Stimulated activated CD4-positive, alpha-beta T cell treated with anti-CD3 and anti-CD28 coated beads, Interleukin-4, amount 100 ng/mL, for 4 hours (primary cell): ENCODE measurements at regions not wholly inside any gene's neighbourhood (a gene's known extent, or its start where the extent isn't known, plus 50 kb on each side); places are given as distances from the start of the nearest gene placed in this dataset.

Source experiments
- DNase-seq, 2 experiments: peaks; one replicate each; pipeline ENCODE4 v3.0.0-alpha.2; 2020

GRCh38 chr5:6059137-6059800 lies 319.1 kb downstream of the MED10 start:
- no peak for DNase-seq

DNA sequence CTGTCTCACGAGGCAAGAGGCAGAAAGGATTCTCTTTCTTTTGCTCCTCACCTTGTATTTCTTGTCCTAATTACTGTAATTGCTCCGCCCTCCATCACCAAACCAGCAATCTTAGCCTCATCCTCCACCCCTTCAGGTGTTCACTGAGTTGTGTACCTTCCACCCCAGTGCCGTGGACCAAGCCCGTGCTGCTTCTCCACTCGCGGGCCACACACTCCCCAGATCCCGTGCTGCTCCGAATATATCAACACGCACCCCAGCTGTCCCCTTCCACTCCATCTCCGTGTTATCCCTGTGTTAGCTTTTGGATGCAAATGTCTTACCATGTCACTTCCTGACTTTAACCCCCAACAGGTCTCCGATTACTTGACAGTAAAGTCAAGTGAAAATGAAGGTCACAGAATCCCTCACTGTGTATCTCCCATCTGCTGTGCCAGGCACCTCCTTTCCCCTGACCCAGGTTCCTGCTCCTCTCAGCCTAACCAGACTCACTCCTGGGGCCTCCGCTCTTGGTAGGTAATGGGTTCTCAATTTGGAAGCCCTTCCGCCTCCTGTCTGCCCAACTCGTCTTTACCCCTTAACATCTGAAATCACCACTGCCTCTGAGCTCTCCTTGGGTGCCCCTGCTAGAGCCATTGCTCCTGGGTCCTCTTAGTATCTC lies 320.2 kb downstream of the MED10 start:
- DNase-seq: no peak

- DNase-seq: no peak
Observed at GRCh38 chr5:6056280-6056679, 322.1 kb downstream of the MED10 start.

DNA sequence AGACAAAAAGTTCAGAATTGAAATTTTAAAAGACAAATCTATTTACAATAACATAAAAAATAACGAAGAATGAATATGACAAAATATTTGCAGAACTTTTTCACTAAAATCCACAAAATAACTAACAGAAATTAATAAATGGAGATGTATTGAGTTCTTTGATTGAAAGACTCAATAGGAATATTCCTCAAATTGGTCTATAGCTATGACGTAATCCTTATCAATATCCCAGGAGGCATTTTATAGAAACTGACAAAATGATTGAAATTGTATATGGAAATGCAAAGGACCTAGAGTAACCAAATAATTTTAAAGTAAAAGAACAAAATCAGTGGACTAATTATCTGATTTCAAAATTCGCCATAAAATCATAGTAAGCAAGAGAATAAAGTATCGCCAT lies 328.7 kb downstream of the MED10 start:
- DNase-seq: no peak

GRCh38 chr5:6048746-6049145 lies 329.6 kb downstream of the MED10 start:
- no peak for DNase-seq

DNA sequence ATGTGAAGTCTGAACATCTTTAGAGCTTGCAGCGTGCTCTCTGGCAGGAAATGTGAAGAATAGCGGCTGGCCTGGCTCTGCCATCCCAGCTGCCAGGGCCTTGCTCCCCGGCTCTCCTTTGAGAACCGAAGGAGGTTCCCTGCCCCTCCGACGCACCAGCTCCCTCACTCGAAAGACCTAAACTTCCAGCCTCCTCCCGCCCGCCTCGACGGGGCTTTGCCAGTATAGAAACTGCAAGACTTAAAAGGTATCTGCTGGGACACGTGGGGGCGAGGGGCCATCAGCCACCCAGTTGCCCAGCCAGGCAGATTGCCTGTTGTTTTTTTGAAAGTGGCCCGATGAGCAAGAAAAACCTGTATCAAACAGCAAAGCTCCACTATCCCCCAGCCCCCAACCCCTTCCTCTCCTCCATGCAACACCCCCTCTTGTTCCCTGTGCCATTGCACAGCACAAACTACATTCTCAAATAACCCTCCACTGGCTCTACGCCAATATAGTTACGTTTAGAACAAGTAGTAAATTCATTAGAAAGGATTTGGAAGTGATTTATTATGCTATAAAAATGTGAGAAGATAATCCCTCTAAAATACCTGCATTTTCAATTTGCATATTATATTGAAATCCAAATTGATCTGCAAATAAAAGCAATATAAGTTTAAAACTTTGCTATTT lies 331.9 kb downstream of the MED10 start:
- no peak for DNase-seq

GRCh38 chr5:6043491-6044310 lies 334.6 kb downstream of the MED10 start:
- no peak for DNase-seq

DNA sequence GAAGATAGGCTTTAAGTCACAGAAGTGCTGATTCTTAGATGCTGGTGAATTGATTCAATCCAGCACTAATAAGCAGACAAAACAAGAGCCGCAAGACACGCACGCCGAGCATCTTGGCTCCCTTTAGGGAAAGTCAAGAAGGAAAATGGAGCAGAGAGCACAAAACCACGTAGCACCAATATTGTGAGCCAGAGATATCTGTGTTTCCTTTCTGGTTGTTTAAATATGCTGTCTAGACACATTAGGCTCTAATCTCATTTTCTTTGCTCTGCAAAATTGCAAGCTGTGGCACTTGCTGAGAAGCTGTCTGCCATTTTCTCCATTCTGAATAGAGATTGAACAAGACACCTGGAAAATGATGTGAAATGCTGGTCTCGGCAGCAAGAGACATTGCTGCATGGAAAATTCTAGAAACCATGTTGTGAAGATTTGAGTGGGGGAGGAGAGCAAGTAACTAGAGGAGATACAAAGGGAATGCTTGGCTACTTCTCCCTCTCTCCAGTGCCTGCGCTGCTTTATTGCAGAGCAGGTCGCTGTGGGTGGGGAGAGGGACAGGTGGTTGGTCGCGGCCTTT lies 336.3 kb downstream of the MED10 start:
- DNase-seq: no peak

- DNase-seq: no peak
Observed at GRCh38 chr5:6039111-6039510, 339.2 kb downstream of the MED10 start.

DNA sequence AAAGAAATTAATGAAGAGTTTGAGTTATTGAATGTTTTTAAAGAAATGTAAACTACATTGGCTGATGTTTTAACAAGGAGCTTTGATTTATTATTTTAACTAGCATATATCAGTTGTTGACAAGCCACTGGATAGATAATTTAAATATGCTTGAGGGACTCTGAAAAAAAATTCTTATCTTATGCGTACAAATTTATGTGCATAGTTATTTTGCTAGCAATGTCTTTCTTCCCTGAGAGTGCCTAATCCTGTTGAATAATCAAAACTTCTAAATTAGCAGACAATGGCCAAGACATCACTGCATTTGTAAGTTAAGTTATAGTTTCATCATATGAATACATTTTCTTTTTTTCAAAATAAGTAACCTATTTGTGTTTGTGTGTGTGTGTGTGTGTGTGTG lies 342.3 kb downstream of the MED10 start:
- DNase-seq: no peak

DNA sequence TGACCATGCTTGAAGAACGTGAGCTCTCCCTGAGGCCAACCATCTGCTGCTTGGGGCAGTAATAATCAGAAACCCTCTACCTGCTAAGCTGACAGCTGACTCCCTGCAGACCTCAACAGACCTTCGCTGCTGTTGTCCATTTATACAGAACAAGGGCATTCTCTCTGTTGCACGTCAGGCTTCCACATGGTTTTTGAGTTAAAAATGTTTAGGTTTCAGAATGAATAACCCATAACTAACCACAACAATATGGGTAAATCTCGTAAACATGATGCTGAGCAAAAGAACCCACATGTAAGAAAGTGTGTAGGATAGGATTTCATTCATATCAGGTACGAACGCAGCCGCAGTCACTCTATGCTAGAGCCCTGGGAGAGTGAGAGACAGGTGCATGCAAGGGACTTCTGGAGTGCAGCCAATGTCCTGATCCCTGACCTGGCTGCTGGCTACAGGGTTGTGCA lies 348.5 kb downstream of the MED10 start:
- no peak for DNase-seq

DNA sequence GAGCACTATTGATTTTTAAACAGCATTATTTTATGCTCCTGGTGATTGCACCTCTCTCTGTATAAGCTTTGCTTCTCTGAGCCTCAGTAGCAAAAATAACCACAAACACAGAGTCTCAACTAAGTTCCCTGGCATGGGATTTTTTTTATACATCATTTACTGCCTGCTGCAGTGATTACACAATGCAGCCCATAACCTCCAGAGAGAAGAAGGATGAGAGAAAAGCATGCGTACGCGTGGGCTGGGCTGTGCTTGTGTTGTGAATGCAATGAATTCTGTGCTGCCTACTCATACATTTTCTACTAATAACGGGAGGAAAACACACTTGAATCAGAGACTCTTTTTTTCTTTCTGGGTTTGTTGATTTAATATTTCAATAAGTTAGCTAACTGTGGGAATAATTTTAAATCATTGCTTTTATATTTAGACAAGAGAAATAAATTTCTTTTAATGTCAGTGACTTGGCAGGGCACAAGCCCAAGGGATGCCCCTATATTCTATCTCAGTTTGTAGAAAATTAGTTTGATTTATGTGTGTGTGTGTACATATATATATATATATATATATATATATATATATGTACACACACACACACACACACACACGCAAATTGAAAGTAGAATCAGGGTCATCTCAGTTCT lies 351.5 kb downstream of the MED10 start:
- no peak for DNase-seq

- DNase-seq: no peak
Observed at GRCh38 chr5:6019612-6020011, 358.7 kb downstream of the MED10 start.

GRCh38 chr5:6013506-6013905 lies 364.8 kb downstream of the MED10 start:
- no peak for DNase-seq

GRCh38 chr5:6011199-6011598 lies 367.1 kb downstream of the MED10 start:
- no peak for DNase-seq

DNA sequence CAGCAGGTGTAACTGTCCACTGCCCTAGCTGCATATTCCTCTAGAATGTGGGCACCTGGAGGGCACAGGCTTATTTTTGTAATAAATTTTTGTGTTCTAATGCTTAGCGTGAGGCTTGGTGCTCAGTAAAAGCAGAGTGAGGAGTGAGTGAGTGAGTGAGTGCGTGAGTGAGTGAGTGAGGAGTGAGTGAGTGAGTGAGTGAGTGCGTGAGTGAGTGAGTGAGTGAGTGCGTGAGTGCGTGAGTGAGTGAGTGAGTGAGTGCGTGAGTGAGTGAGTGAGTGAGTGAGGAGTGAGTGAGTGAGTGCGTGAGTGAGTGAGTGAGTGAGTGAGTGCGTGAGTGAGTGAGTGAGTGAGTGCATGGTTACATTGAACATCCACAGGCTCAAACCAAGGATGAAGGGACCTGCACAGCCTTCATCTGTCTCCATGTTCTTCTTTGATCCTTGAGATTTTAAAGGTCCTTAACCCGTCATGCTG lies 371.5 kb downstream of the MED10 start:
- DNase-seq: no peak

- no peak for DNase-seq
Observed at GRCh38 chr5:6003040-6003825, 375.1 kb downstream of the MED10 start.

GRCh38 chr5:6000867-6001266 lies 377.5 kb downstream of the MED10 start:
- DNase-seq: no peak

DNA sequence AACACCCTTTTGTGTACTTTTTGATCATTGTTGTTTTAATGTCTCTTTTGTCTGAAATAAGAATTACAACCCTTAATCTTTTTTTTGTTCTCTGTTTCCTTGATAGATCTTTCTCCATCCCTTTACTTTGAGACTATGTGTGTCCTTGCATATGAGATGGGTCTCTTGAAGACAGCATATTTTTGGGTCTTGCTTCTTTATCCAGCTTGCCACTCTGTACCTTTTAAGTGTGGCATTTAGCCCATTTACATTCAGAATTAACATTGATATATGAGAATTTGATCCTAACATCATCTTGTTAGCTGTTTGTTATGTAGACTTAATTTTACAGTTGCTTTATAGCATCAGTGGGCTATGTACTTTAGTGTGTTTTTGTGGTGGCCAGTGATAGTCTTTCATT lies 382.5 kb downstream of the MED10 start:
- DNase-seq: no peak

GRCh38 chr5:5986492-5987178 lies 391.7 kb downstream of the MED10 start:
- no peak for DNase-seq

DNA sequence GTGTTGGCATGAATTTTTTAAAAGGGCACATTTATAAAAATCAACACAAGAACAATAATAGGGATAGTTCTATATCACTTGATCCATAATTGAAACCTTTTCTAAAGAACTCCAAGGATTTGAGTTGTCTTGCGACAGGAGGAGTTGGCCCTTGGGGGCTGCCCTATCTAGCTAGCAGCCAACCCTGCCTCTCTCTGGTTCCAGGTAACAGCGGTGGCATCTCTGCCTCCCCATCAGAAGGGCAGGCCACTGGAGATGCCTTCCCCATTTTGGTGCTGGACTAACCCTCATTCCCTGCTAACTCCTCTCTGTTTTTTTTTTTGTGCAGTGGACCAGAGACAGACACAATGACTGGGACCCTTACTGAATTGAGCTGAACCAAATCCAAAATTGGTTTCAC lies 393.0 kb downstream of the MED10 start:
- DNase-seq: no peak
